ENCODE measurements at regions not wholly inside any gene's neighbourhood (a gene's known extent, or its start where the extent isn't known, plus 50 kb on each side); places are given as distances from the start of the nearest gene placed in this dataset.

DNA sequence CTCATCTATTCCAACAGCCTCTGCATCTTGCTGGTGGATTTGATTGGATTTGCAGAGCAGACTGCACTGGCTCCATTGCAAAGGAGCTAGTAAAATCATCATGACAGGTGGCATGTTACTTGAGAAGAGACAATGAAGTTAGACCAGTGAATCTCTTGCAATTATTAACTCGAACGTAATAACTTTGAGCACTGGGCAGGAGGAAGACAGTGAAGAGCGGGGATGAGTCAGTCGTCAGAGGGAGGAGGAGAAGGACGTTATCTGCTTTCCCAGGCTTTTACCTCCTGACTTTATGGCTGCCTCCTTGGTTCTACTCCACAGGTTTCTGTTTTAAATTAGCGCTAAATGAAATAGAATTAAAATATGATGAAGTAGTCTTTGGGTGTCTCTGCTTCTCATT, 257.8 kb upstream of the IPO5 start:
- TF ChIP-seq, protein P1, sequence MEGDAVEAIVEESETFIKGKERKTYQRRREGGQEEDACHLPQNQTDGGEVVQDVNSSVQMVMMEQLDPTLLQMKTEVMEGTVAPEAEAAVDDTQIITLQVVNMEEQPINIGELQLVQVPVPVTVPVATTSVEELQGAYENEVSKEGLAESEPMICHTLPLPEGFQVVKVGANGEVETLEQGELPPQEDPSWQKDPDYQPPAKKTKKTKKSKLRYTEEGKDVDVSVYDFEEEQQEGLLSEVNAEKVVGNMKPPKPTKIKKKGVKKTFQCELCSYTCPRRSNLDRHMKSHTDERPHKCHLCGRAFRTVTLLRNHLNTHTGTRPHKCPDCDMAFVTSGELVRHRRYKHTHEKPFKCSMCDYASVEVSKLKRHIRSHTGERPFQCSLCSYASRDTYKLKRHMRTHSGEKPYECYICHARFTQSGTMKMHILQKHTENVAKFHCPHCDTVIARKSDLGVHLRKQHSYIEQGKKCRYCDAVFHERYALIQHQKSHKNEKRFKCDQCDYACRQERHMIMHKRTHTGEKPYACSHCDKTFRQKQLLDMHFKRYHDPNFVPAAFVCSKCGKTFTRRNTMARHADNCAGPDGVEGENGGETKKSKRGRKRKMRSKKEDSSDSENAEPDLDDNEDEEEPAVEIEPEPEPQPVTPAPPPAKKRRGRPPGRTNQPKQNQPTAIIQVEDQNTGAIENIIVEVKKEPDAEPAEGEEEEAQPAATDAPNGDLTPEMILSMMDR (conservative IDR thresholded peaks at IDR 0.05; ENCODE audit: low read depth in 2 of 2), result no peak
- TF ChIP-seq JUNB (IDR thresholded peaks at IDR 0.05; ENCODE audit: unreplicated experiment) (no peak), CREB1 (CRISPR knock-in tag; IDR thresholded peaks at IDR 0.05; ENCODE audit: low read depth) (no peak), EZH2phosphoT487 (IDR thresholded peaks at IDR 0.05; ENCODE audit: unreplicated experiment) (no peak), ZNF114 (CRISPR knock-in tag; IDR thresholded peaks at IDR 0.05) (no peak), ZNF331 (CRISPR knock-in tag; IDR thresholded peaks at IDR 0.05; ENCODE audit: low read depth) (no peak), NANOG (IDR thresholded peaks at IDR 0.05; ENCODE audit: borderline replicate concordance) (no peak), POLR2AphosphoS5 (IDR thresholded peaks at IDR 0.05; ENCODE audit: low read depth) (no peak), STAT1 (IDR thresholded peaks at IDR 0.05; ENCODE audit: unreplicated experiment) (no peak), EZH2 (IDR thresholded peaks at IDR 0.05; ENCODE audit: low read depth, unreplicated experiment) (no peak)
- TF ChIP-seq, protein P2, sequence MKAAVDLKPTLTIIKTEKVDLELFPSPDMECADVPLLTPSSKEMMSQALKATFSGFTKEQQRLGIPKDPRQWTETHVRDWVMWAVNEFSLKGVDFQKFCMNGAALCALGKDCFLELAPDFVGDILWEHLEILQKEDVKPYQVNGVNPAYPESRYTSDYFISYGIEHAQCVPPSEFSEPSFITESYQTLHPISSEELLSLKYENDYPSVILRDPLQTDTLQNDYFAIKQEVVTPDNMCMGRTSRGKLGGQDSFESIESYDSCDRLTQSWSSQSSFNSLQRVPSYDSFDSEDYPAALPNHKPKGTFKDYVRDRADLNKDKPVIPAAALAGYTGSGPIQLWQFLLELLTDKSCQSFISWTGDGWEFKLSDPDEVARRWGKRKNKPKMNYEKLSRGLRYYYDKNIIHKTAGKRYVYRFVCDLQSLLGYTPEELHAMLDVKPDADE (IDR thresholded peaks at IDR 0.05), result no peak
- TF ChIP-seq, protein P3, sequence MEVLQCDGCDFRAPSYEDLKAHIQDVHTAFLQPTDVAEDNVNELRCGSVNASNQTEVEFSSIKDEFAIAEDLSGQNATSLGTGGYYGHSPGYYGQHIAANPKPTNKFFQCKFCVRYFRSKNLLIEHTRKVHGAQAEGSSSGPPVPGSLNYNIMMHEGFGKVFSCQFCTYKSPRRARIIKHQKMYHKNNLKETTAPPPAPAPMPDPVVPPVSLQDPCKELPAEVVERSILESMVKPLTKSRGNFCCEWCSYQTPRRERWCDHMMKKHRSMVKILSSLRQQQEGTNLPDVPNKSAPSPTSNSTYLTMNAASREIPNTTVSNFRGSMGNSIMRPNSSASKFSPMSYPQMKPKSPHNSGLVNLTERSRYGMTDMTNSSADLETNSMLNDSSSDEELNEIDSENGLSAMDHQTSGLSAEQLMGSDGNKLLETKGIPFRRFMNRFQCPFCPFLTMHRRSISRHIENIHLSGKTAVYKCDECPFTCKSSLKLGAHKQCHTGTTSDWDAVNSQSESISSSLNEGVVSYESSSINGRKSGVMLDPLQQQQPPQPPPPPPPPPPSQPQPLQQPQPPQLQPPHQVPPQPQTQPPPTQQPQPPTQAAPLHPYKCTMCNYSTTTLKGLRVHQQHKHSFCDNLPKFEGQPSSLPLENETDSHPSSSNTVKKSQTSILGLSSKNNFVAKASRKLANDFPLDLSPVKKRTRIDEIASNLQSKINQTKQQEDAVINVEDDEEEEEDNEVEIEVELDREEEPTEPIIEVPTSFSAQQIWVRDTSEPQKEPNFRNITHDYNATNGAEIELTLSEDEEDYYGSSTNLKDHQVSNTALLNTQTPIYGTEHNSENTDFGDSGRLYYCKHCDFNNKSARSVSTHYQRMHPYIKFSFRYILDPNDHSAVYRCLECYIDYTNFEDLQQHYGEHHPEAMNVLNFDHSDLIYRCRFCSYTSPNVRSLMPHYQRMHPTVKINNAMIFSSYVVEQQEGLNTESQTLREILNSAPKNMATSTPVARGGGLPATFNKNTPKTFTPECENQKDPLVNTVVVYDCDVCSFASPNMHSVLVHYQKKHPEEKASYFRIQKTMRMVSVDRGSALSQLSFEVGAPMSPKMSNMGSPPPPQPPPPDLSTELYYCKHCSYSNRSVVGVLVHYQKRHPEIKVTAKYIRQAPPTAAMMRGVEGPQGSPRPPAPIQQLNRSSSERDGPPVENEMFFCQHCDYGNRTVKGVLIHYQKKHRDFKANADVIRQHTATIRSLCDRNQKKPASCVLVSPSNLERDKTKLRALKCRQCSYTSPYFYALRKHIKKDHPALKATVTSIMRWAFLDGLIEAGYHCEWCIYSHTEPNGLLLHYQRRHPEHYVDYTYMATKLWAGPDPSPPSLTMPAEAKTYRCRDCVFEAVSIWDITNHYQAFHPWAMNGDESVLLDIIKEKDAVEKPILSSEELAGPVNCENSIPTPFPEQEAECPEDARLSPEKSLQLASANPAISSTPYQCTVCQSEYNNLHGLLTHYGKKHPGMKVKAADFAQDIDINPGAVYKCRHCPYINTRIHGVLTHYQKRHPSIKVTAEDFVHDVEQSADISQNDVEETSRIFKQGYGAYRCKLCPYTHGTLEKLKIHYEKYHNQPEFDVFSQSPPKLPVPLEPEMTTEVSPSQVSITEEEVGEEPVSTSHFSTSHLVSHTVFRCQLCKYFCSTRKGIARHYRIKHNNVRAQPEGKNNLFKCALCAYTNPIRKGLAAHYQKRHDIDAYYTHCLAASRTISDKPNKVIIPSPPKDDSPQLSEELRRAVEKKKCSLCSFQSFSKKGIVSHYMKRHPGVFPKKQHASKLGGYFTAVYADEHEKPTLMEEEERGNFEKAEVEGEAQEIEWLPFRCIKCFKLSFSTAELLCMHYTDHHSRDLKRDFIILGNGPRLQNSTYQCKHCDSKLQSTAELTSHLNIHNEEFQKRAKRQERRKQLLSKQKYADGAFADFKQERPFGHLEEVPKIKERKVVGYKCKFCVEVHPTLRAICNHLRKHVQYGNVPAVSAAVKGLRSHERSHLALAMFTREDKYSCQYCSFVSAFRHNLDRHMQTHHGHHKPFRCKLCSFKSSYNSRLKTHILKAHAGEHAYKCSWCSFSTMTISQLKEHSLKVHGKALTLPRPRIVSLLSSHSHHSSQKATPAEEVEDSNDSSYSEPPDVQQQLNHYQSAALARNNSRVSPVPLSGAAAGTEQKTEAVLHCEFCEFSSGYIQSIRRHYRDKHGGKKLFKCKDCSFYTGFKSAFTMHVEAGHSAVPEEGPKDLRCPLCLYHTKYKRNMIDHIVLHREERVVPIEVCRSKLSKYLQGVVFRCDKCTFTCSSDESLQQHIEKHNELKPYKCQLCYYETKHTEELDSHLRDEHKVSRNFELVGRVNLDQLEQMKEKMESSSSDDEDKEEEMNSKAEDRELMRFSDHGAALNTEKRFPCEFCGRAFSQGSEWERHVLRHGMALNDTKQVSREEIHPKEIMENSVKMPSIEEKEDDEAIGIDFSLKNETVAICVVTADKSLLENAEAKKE (CRISPR knock-in tag; IDR thresholded peaks at IDR 0.05), result no peak
- TF ChIP-seq, protein P4, sequence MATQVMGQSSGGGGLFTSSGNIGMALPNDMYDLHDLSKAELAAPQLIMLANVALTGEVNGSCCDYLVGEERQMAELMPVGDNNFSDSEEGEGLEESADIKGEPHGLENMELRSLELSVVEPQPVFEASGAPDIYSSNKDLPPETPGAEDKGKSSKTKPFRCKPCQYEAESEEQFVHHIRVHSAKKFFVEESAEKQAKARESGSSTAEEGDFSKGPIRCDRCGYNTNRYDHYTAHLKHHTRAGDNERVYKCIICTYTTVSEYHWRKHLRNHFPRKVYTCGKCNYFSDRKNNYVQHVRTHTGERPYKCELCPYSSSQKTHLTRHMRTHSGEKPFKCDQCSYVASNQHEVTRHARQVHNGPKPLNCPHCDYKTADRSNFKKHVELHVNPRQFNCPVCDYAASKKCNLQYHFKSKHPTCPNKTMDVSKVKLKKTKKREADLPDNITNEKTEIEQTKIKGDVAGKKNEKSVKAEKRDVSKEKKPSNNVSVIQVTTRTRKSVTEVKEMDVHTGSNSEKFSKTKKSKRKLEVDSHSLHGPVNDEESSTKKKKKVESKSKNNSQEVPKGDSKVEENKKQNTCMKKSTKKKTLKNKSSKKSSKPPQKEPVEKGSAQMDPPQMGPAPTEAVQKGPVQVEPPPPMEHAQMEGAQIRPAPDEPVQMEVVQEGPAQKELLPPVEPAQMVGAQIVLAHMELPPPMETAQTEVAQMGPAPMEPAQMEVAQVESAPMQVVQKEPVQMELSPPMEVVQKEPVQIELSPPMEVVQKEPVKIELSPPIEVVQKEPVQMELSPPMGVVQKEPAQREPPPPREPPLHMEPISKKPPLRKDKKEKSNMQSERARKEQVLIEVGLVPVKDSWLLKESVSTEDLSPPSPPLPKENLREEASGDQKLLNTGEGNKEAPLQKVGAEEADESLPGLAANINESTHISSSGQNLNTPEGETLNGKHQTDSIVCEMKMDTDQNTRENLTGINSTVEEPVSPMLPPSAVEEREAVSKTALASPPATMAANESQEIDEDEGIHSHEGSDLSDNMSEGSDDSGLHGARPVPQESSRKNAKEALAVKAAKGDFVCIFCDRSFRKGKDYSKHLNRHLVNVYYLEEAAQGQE (IDR thresholded peaks at IDR 0.05; ENCODE audit: unreplicated experiment), result no peak

More for the DNA sequence above, 257.8 kb upstream of the IPO5 start:
- Mint-ChIP-seq H3K9me3 (no peaks in the 10 kb centered on the region; the same call in 2 of the 3 replicates), H3K4me3 (no peak overlapping the region), H3K36me3 (ENCODE audit: low read depth) (no peaks in the 10 kb centered on the region), H3K27me3 (ENCODE audit: insufficient read depth, low read depth, poor library complexity) (peaks cover 2% of the 10 kb centered on the region), H3K27ac (no peak overlapping the region), H3K4me1 (no peaks in the 10 kb centered on the region)
- Histone ChIP-seq H3K4me3 (no peak overlapping the region), H3K36me3 (ENCODE audit: insufficient read depth) (no peaks in the 10 kb centered on the region), H3K9me2 (ENCODE audit: insufficient read depth) (peaks cover 3% of the 10 kb centered on the region; the same call in 1 of the 2 replicates), H3K4me1 (ENCODE audit: insufficient read depth) (no peaks in the 10 kb centered on the region), H2AFZ (no peak overlapping the region), H3K27ac (ENCODE audit: low read depth) (no peak overlapping the region), H3K4me2 (no peak overlapping the region), H4K20me1 (replicated peaks; ENCODE audit: insufficient read depth) (no peaks in the 10 kb centered on the region), H3F3A (replicated peaks; ENCODE audit: low read depth) (no peaks in the 10 kb centered on the region), H3K79me2 (replicated peaks; ENCODE audit: insufficient read depth) (no peaks in the 10 kb centered on the region), H3K27me3 (ENCODE audit: insufficient read depth) (no peaks in the 10 kb centered on the region)
- DNase-seq (ENCODE audit: low spot score) (no peak), ATAC-seq (no peak)
